Lung (tissue), 11 donors: ENCODE measurements at regions not wholly inside any gene's neighbourhood (a gene's known extent, or its start where the extent isn't known, plus 50 kb on each side); places are given as distances from the start of the nearest gene placed in this dataset.

Experiments
- ATAC-seq: fragments of 200-7000 bp; cut with Tn5 transposase; one replicate; pipeline ENCODE4 v1.9.1; 2020; ENCODE audit warnings: moderate number of reproducible peaks; ENCODE audit not compliant: insufficient read depth, low FRiP score
- DNase-seq, 3 donors: peaks; one replicate each; pipeline ENCODE4 v3.0.0-alpha.2; 2013 to 2017
- H3K27ac ChIP-seq, 2 donors: one replicate each; pipeline ENCODE4 v1.5.1; 2013; ENCODE audit warnings: mild to moderate bottlenecking in 2 of 2, moderate library complexity in 2 of 2, control low read depth in 1 of 2, inconsistent platforms in 1 of 2, low read depth in 1 of 2, low read length in 1 of 2
- H3K27me3 ChIP-seq, 3 donors: one replicate each; pipeline ENCODE4 v1.5.1; 2013; ENCODE audit warnings: low read length in 2 of 3; ENCODE audit not compliant: control insufficient read depth in 3 of 3, insufficient read depth in 3 of 3
- H3K36me3 ChIP-seq, 4 donors: one replicate each; pipeline ENCODE4 v1.5.1; 2013; ENCODE audit warnings: low read length in 4 of 4, mild to moderate bottlenecking in 1 of 4, moderate library complexity in 1 of 4; ENCODE audit not compliant: control insufficient read depth in 4 of 4, insufficient read depth in 4 of 4
- H3K4me1 ChIP-seq, 5 donors: one replicate each; pipeline ENCODE4 v1.5.1; 2013; ENCODE audit warnings: low read length in 5 of 5, mild to moderate bottlenecking in 2 of 5, moderate library complexity in 1 of 5; ENCODE audit not compliant: control insufficient read depth in 5 of 5, insufficient read depth in 5 of 5
- H3K4me3 ChIP-seq: one replicate; pipeline ENCODE4 v1.5.1; 2013; ENCODE audit warnings: mild to moderate bottlenecking, control low read depth, moderate library complexity
- H3K9ac ChIP-seq, 2 donors: one replicate each; pipeline ENCODE4 v1.5.1; 2013; ENCODE audit warnings: low read length in 2 of 2, control low read depth in 1 of 2; ENCODE audit not compliant: insufficient read depth in 1 of 2
- H3K9me3 ChIP-seq, 4 donors: one replicate each; pipeline ENCODE4 v1.5.1; 2013; ENCODE audit warnings: low read length in 3 of 4, mild to moderate bottlenecking in 1 of 4, moderate library complexity in 1 of 4; ENCODE audit not compliant: control insufficient read depth in 4 of 4, insufficient read depth in 3 of 4
- CTCF ChIP-seq: IDR thresholded peaks from 2 replicates; pipeline ENCODE4 v1.5.1; 2012; ENCODE audit warnings: mild to moderate bottlenecking; ENCODE audit errors: control extremely low read depth, extremely low read depth
- WGBS, 2 donors: extraction: QIAGEN DNeasy Blood & Tissue Kit; methylation state at CpG; one replicate each; pipeline ENCODE4 v1.1.7; 2013; 5-methylcytosine and 5-hydroxymethylcytosine counted together
- donor health status: control.
- donor health status: control.
- donor health status: Bipolar disorder and iron deficiency.
- donor health status: healthy.
- donor health status: DM: yes; HTN: yes; CAD: no.

- H3K9ac ChIP-seq, result no peak overlapping the region
- DNase-seq (no peak), ATAC-seq (no peak)
- no peaks in the 10 kb centered on the region for H3K36me3 ChIP-seq
- H3K4me3 ChIP-seq, result no peak overlapping the region
- H3K4me1 ChIP-seq, result no peaks in the 10 kb centered on the region
- no peaks in the 10 kb centered on the region for H3K27me3 ChIP-seq
- TF ChIP-seq CTCF, result no peak
- WGBS, 2 donors, result 78 to 85% methylated on average over 24 of the region's 24 CpGs
- H3K9me3 ChIP-seq, result peaks cover 0 to 17% (median 2%) of the 10 kb centered on the region in 4 donors
- no peak overlapping the region for H3K27ac ChIP-seq
Observed at GRCh38 chr7:4343272-4344247, 338.5 kb upstream of the FOXK1 start.

- no peak for TF ChIP-seq CTCF
- no peaks in the 10 kb centered on the region for H3K27me3 ChIP-seq
- WGBS, 2 donors, result 89 to 92% methylated on average over 5 of the region's 5 CpGs
Observed at GRCh38 chr7:4345004-4345403, 337.1 kb upstream of the FOXK1 start.

GRCh38 chr7:4352069-4352468 lies 330.0 kb upstream of the FOXK1 start:
- Histone ChIP-seq H3K27me3 (peaks cover 0 to 2% (median 0%) of the 10 kb centered on the region in 3 donors), H3K9ac (no peak overlapping the region), H3K27ac (no peak overlapping the region), H3K36me3 (no peaks in the 10 kb centered on the region), H3K9me3 (peaks cover 0 to 5% (median 1%) of the 10 kb centered on the region in 4 donors), H3K4me1 (no peaks in the 10 kb centered on the region), H3K4me3 (no peak overlapping the region)
- DNase-seq, result no peak
- no peak for ATAC-seq
- no peak for TF ChIP-seq CTCF
- 84 to 88% methylated on average over 1 of the region's 1 CpG for WGBS, 2 donors

More at GRCh38 chr7:4345004-4345403, 337.1 kb upstream of the FOXK1 start:
- H3K9me3 ChIP-seq, result peaks cover 0 to 11% (median 2%) of the 10 kb centered on the region in 4 donors
- H3K9ac ChIP-seq, result no peak overlapping the region
- H3K36me3 ChIP-seq, result no peaks in the 10 kb centered on the region
- no peak overlapping the region for H3K4me3 ChIP-seq
- no peaks in the 10 kb centered on the region for H3K4me1 ChIP-seq
- ATAC-seq (no peak), DNase-seq (no peak)
- no peak overlapping the region for H3K27ac ChIP-seq
